ENCODE measurements at regions not wholly inside any gene's neighbourhood (a gene's known extent, or its start where the extent isn't known, plus 50 kb on each side); places are given as distances from the start of the nearest gene placed in this dataset.

- no peak for TF ChIP-seq CTCF (IDR thresholded peaks at IDR 0.05; ENCODE audit: low read depth, low read length)
- no peak for DNase-seq
- Histone ChIP-seq H3K36me3 (no peaks in the 10 kb centered on the region), H3K27me3 (ENCODE audit: insufficient read depth, low read depth, severe bottlenecking) (no peaks in the 10 kb centered on the region), H3K4me3 (ENCODE audit: low read depth, low read length) (no peak overlapping the region), H3K9me3 (ENCODE audit: severe bottlenecking) (no peaks in the 10 kb centered on the region), H3K27ac (no peak overlapping the region)
Measured at GRCh38 chr2:167708998-167709397, 538.4 kb downstream of the STK39 start.

- H3K27ac ChIP-seq: no peak overlapping the region
- no peaks in the 10 kb centered on the region for H3K27me3 ChIP-seq (ENCODE audit: insufficient read depth, low read depth, severe bottlenecking)
- H3K4me3 ChIP-seq (ENCODE audit: low read depth, low read length): no peak overlapping the region
- no peaks in the 10 kb centered on the region for H3K36me3 ChIP-seq
- no peak for DNase-seq
- no peaks in the 10 kb centered on the region for H3K9me3 ChIP-seq (ENCODE audit: severe bottlenecking)
- no peak for TF ChIP-seq CTCF (IDR thresholded peaks at IDR 0.05; ENCODE audit: low read depth, low read length)
Measured at GRCh38 chr2:167706800-167707199, 540.6 kb downstream of the STK39 start.

- TF ChIP-seq CTCF (IDR thresholded peaks at IDR 0.05; ENCODE audit: low read depth, low read length): no peak
- no peaks in the 10 kb centered on the region for H3K27me3 ChIP-seq (ENCODE audit: insufficient read depth, low read depth, severe bottlenecking)
- no peaks in the 10 kb centered on the region for H3K9me3 ChIP-seq (ENCODE audit: severe bottlenecking)
- no peak overlapping the region for H3K27ac ChIP-seq
- H3K4me3 ChIP-seq (ENCODE audit: low read depth, low read length): no peak overlapping the region
- no peaks in the 10 kb centered on the region for H3K36me3 ChIP-seq
- no peak for DNase-seq
Measured at GRCh38 chr2:167703441-167703840, 544.0 kb downstream of the STK39 start.

GRCh38 chr2:167702227-167702626, 545.2 kb downstream of the STK39 start:
- Histone ChIP-seq H3K36me3 (no peaks in the 10 kb centered on the region), H3K27me3 (ENCODE audit: insufficient read depth, low read depth, severe bottlenecking) (no peaks in the 10 kb centered on the region), H3K4me3 (ENCODE audit: low read depth, low read length) (no peak overlapping the region), H3K27ac (no peak overlapping the region), H3K9me3 (ENCODE audit: severe bottlenecking) (no peaks in the 10 kb centered on the region)
- TF ChIP-seq CTCF (IDR thresholded peaks at IDR 0.05; ENCODE audit: low read depth, low read length): no peak
- DNase-seq: no peak

GRCh38 chr2:167701651-167702050, 545.7 kb downstream of the STK39 start:
- Histone ChIP-seq H3K36me3 (no peaks in the 10 kb centered on the region), H3K27me3 (ENCODE audit: insufficient read depth, low read depth, severe bottlenecking) (no peaks in the 10 kb centered on the region), H3K4me3 (ENCODE audit: low read depth, low read length) (no peak overlapping the region), H3K9me3 (ENCODE audit: severe bottlenecking) (no peaks in the 10 kb centered on the region), H3K27ac (no peak overlapping the region)
- no peak for DNase-seq
- TF ChIP-seq CTCF (IDR thresholded peaks at IDR 0.05; ENCODE audit: low read depth, low read length): no peak

GRCh38 chr2:167697948-167698347, 549.4 kb downstream of the STK39 start:
- no peak overlapping the region for H3K27ac ChIP-seq
- no peak for DNase-seq
- no peaks in the 10 kb centered on the region for H3K36me3 ChIP-seq
- TF ChIP-seq CTCF (IDR thresholded peaks at IDR 0.05; ENCODE audit: low read depth, low read length): no peak
- no peak overlapping the region for H3K4me3 ChIP-seq (ENCODE audit: low read depth, low read length)
- no peaks in the 10 kb centered on the region for H3K27me3 ChIP-seq (ENCODE audit: insufficient read depth, low read depth, severe bottlenecking)
- H3K9me3 ChIP-seq (ENCODE audit: severe bottlenecking): no peaks in the 10 kb centered on the region

Measured in WERI-Rb-1 (cell line).